GM21528 (cell line): ENCODE measurements at regions not wholly inside any gene's neighbourhood (a gene's known extent, or its start where the extent isn't known, plus 50 kb on each side); places are given as distances from the start of the nearest gene placed in this dataset.

ENCODE experiments used
- ATAC-seq: cut with Tn5 transposase; IDR thresholded peaks from one replicate; pipeline ENCODE4 v1.9.1; 2021; ENCODE audit warnings: mild to moderate bottlenecking, moderate library complexity; ENCODE audit not compliant: unreplicated experiment, low FRiP score

GRCh38 chr9:107954312-107954711, 464.7 kb upstream of the KLF4 start:
- no peak for ATAC-seq

GRCh38 chr9:107953556-107954125, 464.1 kb upstream of the KLF4 start:
- ATAC-seq, result no peak

GRCh38 chr9:107952773-107953172, 463.2 kb upstream of the KLF4 start:
- no peak for ATAC-seq

DNA sequence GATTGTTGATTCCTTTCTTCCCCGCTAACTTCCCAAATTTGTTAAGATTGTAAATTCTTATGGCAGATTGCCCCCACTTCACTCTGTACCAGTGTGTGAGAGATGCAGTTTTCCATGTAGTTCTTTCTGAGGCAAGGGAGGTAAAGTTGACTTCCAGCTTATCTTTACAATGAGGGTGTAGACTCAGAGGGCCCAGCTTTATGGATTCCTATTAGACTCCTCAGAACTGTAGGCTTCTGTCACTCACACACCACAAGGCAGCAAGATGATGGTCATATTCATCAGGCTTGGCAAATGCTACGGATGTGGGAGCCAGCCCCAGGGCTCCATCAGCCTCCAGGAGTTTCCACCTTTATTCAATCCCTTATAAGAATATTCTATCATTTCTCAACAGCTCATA, 461.9 kb upstream of the KLF4 start:
- no peak for ATAC-seq

- ATAC-seq, result no peak
These were observed 459.5 kb upstream of the KLF4 start for GRCh38 chr9:107949061-107949460.

- no peak for ATAC-seq
These were observed 459.0 kb upstream of the KLF4 start for GRCh38 chr9:107948601-107949000.

DNA sequence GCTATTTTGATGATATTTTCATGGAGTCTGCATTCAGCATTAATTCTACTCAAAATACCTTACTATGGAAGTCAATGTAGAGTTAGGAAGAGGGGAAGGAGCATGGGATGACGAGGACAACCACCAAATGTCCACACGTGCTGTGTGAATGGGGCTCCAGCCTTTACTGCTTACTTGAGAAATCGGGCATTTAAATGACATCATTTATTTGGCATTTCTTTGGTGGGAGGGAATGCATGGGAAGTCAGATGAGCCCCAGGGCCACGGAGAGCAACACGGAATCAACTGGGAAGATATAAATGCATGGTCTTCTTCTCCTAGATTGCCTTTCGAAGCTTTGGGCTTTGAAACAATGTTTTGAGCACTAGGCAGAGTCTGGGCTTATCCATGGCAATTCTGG, 458.5 kb upstream of the KLF4 start:
- no peak for ATAC-seq

- ATAC-seq, result no peak
These were observed 457.0 kb upstream of the KLF4 start for GRCh38 chr9:107946364-107947141.

GRCh38 chr9:107945961-107946360, 456.4 kb upstream of the KLF4 start:
- no peak for ATAC-seq

DNA sequence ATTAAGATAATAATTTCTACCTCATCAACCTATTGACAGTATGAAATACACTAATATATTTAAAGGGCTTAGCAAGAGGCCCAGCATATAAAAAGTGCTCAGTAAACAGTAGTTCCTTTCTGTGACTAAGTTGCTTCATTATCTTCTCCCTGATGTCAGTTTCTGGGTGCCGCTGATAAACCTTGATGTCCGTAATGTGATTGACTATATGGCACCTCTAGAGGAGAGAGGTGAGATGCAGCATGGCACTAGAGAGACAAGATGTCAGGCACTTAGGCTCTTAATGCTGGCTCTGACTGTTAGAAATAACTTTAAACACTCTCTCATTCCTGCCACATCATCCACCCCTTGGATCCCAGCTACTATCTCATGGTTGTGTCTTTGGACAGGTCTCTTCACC, 455.9 kb upstream of the KLF4 start:
- ATAC-seq, result no peak

- no peak for ATAC-seq
These were observed 454.8 kb upstream of the KLF4 start for GRCh38 chr9:107944387-107944786.

DNA sequence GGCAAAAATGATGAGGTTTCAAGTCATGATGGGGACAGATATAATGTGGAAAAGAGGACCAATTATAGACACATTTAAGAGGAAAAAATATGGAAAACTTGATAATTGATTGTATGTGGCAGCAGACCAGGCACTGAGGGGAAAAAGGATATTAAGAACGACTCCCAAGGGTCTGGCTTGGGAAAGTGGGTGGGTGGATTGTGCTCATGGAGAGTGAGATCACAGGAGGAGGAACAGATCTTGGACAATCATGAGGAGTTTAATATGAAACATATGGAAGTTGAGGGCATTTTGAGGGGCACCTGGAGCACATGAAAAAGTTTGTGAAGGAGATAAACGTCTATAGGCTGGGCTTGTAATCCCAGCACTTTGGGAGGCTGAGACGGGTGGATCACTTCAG, 454.3 kb upstream of the KLF4 start:
- ATAC-seq, result no peak

GRCh38 chr9:107942856-107943255, 453.3 kb upstream of the KLF4 start:
- no peak for ATAC-seq

- ATAC-seq, result no peak
These were observed 452.7 kb upstream of the KLF4 start for GRCh38 chr9:107942291-107942690.

- no peak for ATAC-seq
These were observed 451.3 kb upstream of the KLF4 start for GRCh38 chr9:107940616-107941595.

DNA sequence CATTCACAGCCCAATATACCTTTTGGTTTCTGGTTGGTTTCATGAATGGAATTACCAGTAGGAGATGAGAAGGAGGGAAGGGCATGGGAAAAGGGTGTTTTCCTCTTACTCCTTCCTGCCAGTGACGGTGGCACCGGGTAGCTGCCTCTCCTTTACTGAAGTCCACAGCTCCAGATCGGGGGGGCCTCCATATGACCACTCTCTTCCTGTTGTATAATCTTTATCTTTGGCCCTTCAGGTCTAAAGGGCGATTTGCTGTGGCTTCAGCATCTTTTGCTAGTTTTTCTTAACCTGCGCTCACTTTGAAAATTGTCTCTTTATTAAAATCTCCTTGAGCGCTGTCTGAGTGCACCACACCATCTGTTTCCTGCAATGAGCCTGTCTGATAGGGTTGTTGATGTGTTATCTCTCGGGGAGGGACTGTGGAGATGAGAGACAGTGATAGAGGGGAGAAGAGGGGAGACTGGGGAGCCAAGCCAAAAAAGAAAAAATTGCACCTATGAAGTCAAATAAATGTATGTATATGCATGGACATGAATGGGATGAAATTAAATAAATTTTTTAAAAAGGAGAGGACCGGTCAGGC, 449.3 kb upstream of the KLF4 start:
- ATAC-seq, result no peak

DNA sequence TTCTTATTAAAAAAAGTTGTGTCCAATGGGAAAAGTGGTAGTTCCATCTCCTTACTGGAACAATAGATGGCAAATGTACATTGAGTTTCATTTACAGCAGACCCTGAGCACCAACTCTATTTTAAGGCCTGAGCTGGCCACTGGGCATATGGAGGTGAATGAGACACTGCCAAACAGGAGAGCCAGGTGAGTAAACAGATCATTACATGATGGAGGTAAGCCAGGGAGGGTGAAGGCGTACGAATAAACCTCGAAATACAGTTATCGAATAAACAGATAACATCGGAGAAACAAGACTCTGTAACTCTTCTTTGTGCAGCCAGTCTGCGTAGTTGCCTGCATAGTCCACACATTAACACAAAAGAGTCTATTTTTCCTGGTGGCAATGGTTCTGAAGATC, 446.4 kb upstream of the KLF4 start:
- ATAC-seq, result no peak

GRCh38 chr9:107933516-107933915, 443.9 kb upstream of the KLF4 start:
- no peak for ATAC-seq

DNA sequence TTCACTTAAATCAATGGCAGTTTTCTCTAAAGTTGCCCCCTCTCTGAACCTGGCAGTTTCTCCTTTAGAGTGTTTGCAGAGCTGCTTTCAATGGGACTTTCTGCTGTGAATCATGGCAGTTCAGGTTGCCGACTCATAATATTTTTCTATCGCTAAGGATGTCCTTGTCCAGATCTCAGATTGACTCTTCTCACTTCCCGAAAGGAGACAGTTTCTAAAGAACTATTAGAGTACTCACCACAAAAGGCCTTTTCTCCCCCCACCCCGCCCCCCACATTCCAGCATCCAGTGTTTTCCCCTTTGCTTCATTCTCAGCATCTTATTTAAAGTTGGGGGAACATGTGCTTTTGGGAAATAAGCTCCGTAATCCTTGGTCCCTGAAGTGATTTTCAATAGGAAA, 443.5 kb upstream of the KLF4 start:
- no peak for ATAC-seq

- no peak for ATAC-seq
These were observed 443.0 kb upstream of the KLF4 start for GRCh38 chr9:107932601-107933000.

DNA sequence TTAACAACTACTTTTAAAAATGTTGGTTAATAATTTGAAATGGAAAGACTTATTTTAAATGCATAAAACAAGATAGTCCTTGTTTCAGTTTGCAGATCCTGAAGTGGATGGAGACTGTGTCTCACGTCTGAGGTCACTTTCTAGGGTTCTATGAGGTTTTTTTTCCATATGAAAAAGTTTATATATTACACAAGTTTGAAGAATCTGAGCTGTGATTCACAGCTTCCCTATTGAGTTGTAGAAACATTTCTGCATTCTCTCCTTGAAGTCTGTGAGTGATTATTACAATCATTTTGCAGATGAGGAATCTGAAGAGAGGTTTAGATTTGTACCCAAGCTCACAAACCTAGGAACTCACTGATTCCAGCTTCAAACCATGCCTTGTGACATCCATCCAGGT, 442.5 kb upstream of the KLF4 start:
- ATAC-seq, result no peak
